IMR-90 (cell line): ENCODE measurements at regions not wholly inside any gene's neighbourhood (a gene's known extent, or its start where the extent isn't known, plus 50 kb on each side); places are given as distances from the start of the nearest gene placed in this dataset.
"Not testable (repeated sequence)": the region's sequence is repeated elsewhere in the genome, so short reads cannot be mapped to it uniquely, and the experiment has no call there.

Experiments used
- ATAC-seq: fragments of 200-7000 bp; cut with Tn5 transposase; 2 replicates; pipeline ENCODE4 v1.9.1; 2020; ENCODE audit warnings: low read depth, mild to moderate bottlenecking, moderate library complexity
- BruUV-seq: library from RNA; stranded (reverse); fragments of 400-500 nt; replicated peaks from 2 replicates; lab custom pipeline; 2021; lab: Mats Ljungman, UMichigan
- CTCF ChIA-PET: fragments of 300-600 bp; formaldehyde crosslinking; extraction: SDS; loops from one replicate; lab custom pipeline; 2021; ENCODE audit warnings: antibody characterized with exemption; lab: Yijun Ruan, JAX
- POLR2A ChIA-PET: fragments of 300-600 bp; sonication (Branson Sonifier 250); formaldehyde crosslinking; loops from one replicate; lab custom pipeline; 2022; ENCODE audit warnings: antibody characterized with exemption; ENCODE audit not compliant: unreplicated experiment; lab: Charles Lee
- DNase-seq: peaks from one replicate; pipeline ENCODE4 v3.0.0; 2013
- H2AFZ ChIP-seq: replicated peaks from 2 replicates; pipeline ENCODE3; 2013; ENCODE audit warnings: low read length, mild to moderate bottlenecking; ENCODE audit not compliant: poor library complexity
- H2AK5ac ChIP-seq: 2 replicates; pipeline ENCODE4 v1.6.1; 2013; ENCODE audit warnings: low read depth, low read length, inconsistent platforms
- H2AK9ac ChIP-seq: replicated peaks from 2 replicates; pipeline ENCODE3; 2013; ENCODE audit warnings: mild to moderate bottlenecking, low read depth, low read length, moderate library complexity; ENCODE audit not compliant: poor library complexity
- H2BK120ac ChIP-seq: 2 replicates; pipeline ENCODE4 v1.6.1; 2013; ENCODE audit warnings: low read depth, low read length, inconsistent platforms
- H2BK15ac ChIP-seq: 3 replicates; pipeline ENCODE4 v1.6.1; 2013; ENCODE audit warnings: low read depth, low read length, inconsistent platforms
- H2BK20ac ChIP-seq: 2 replicates; pipeline ENCODE4 v1.6.1; 2013; ENCODE audit warnings: low read depth, mild to moderate bottlenecking, inconsistent platforms, low read length, moderate library complexity
- H2BK5ac ChIP-seq: 2 replicates; pipeline ENCODE4 v1.6.1; 2013; ENCODE audit warnings: mild to moderate bottlenecking, low read depth, low read length, inconsistent platforms; ENCODE audit not compliant: poor library complexity, severe bottlenecking
- H3K14ac ChIP-seq: replicated peaks from 2 replicates; pipeline ENCODE4 v1.6.1; 2013; ENCODE audit warnings: low read depth, low read length, inconsistent platforms
- H3K18ac ChIP-seq: 2 replicates; pipeline ENCODE4 v1.6.1; 2013; ENCODE audit warnings: low read depth, low read length, control low read depth
- H3K23ac ChIP-seq: 2 replicates; pipeline ENCODE4 v1.6.1; 2013; ENCODE audit warnings: low read depth, low read length, inconsistent platforms
- H3K27ac ChIP-seq: 2 replicates; pipeline ENCODE4 v1.5.1; 2013; ENCODE audit warnings: mild to moderate bottlenecking, control low read depth, low read length; ENCODE audit not compliant: insufficient read depth
- H3K27me3 ChIP-seq: 2 replicates; pipeline ENCODE4 v1.6.1; 2013; ENCODE audit warnings: low read length; ENCODE audit not compliant: control insufficient read depth, insufficient read depth
- H3K36me3 ChIP-seq: 2 replicates; pipeline ENCODE4 v1.6.1; 2013; ENCODE audit warnings: low read length, mixed read lengths; ENCODE audit not compliant: control insufficient read depth, insufficient read depth
- H3K4ac ChIP-seq: 2 replicates; pipeline ENCODE4 v1.6.1; 2013; ENCODE audit warnings: low read depth, low read length, inconsistent platforms
- H3K4me1 ChIP-seq: 2 replicates; pipeline ENCODE4 v1.6.1; 2013; ENCODE audit warnings: low read length, mixed read lengths; ENCODE audit not compliant: control insufficient read depth, insufficient read depth
- H3K4me2 ChIP-seq: 2 replicates; pipeline ENCODE4 v1.6.1; 2013; ENCODE audit warnings: low read depth, mild to moderate bottlenecking, control low read depth, low read length, moderate library complexity
- H3K4me3 ChIP-seq: 2 replicates; pipeline ENCODE4 v1.5.1; 2013; ENCODE audit warnings: low read depth, mild to moderate bottlenecking, control low read depth, low read length, moderate library complexity; ENCODE audit not compliant: insufficient read depth
- H3K56ac ChIP-seq: 2 replicates; pipeline ENCODE4 v1.6.1; 2013; ENCODE audit warnings: low read length, inconsistent platforms; ENCODE audit not compliant: insufficient read depth; ENCODE audit errors: extremely low read depth
- H3K79me1 ChIP-seq, 2 experiments: 2 replicates each; pipeline ENCODE4 v1.6.1; 2013; ENCODE audit warnings: low read length in 2 of 2, inconsistent platforms in 1 of 2, low read depth in 1 of 2
- H3K9ac ChIP-seq: 2 replicates; pipeline ENCODE4 v1.6.1; 2013; ENCODE audit warnings: low read depth, low read length, control low read depth
- H3K9me1 ChIP-seq: 2 replicates; pipeline ENCODE4 v1.6.1; 2013; ENCODE audit warnings: low read length, inconsistent platforms; ENCODE audit not compliant: insufficient read depth
- H3K9me3 ChIP-seq: 2 replicates; pipeline ENCODE4 v1.6.1; 2013; ENCODE audit warnings: low read length; ENCODE audit not compliant: control insufficient read depth, insufficient read depth
- H4K20me1 ChIP-seq: 2 replicates; pipeline ENCODE4 v1.6.1; 2013; ENCODE audit warnings: low read length, inconsistent platforms; ENCODE audit not compliant: insufficient read depth
- H4K5ac ChIP-seq: 2 replicates; pipeline ENCODE4 v1.6.1; 2013; ENCODE audit warnings: mild to moderate bottlenecking, low read depth, low read length, control low read depth
- H4K8ac ChIP-seq, 2 experiments: 2 replicates each; pipeline ENCODE4 v1.6.1; 2013; ENCODE audit warnings: low read depth in 2 of 2, low read length in 2 of 2, control low read depth in 1 of 2, inconsistent platforms in 1 of 2
- H4K91ac ChIP-seq: 2 replicates; pipeline ENCODE4 v1.6.1; 2013; ENCODE audit warnings: low read depth, low read length, inconsistent platforms; ENCODE audit not compliant: insufficient read depth
- WGBS, 2 experiments: methylation state at CpG; one replicate each; pipeline versions ENCODE4 v1.1.5 to v1.1.7; 2013; ENCODE audit warnings: missing lambda C conversion rate in 2 of 2; ENCODE audit not compliant: insufficient read length in 1 of 2; ENCODE audit errors: extremely low coverage in 2 of 2; 5-methylcytosine and 5-hydroxymethylcytosine counted together
- dilution Hi-C: fragments of 300-500 bp; cut with HindIII; formaldehyde crosslinking; loops from one replicate; pipeline ENCODE4 v1.14.3; 2018; ENCODE audit warnings: low sequenced_read_pairs; ENCODE audit not compliant: unreplicated experiment
- in situ Hi-C: fragments of 300-500 bp; cut with MboI; formaldehyde crosslinking; loops from 3 replicates; pipeline ENCODE4 v1.14.3; 2019; ENCODE audit warnings: low sequenced_read_pairs, inconsistent platforms, mixed read lengths
- intact Hi-C: fragments of 100-400 bp; cut with micrococcal nuclease; formaldehyde crosslinking; loops from 2 replicates; pipeline ENCODE4 v1.10.0; 2022

- H4K5ac ChIP-seq, H3K27me3 ChIP-seq, H3K4ac ChIP-seq, H3K9ac ChIP-seq, ATAC-seq, H2BK5ac ChIP-seq, intact Hi-C loops, H3K9me1 ChIP-seq, H3K56ac ChIP-seq, H2BK20ac ChIP-seq, dilution Hi-C loops, DNase-seq, H3K36me3 ChIP-seq, H2BK15ac ChIP-seq, H3K27ac ChIP-seq, H2AK5ac ChIP-seq, H2AFZ ChIP-seq, POLR2A ChIA-PET, H3K14ac ChIP-seq, BruUV-seq, H3K18ac ChIP-seq, H3K79me1 ChIP-seq, H4K20me1 ChIP-seq, H4K8ac ChIP-seq, in situ Hi-C loops, H3K23ac ChIP-seq, H3K4me1 ChIP-seq, H2AK9ac ChIP-seq, H3K4me2 ChIP-seq, H3K9me3 ChIP-seq, H3K4me3 ChIP-seq, CTCF ChIA-PET, H4K91ac ChIP-seq, H2BK120ac ChIP-seq: not testable (repeated sequence)
- WGBS, 2 experiments: no CpG with 5 or more reads among the region's 57 CpGs
Measured at GRCh38 chr21:9813894-9814814, 707.2 kb upstream of the TPTE start.

DNA sequence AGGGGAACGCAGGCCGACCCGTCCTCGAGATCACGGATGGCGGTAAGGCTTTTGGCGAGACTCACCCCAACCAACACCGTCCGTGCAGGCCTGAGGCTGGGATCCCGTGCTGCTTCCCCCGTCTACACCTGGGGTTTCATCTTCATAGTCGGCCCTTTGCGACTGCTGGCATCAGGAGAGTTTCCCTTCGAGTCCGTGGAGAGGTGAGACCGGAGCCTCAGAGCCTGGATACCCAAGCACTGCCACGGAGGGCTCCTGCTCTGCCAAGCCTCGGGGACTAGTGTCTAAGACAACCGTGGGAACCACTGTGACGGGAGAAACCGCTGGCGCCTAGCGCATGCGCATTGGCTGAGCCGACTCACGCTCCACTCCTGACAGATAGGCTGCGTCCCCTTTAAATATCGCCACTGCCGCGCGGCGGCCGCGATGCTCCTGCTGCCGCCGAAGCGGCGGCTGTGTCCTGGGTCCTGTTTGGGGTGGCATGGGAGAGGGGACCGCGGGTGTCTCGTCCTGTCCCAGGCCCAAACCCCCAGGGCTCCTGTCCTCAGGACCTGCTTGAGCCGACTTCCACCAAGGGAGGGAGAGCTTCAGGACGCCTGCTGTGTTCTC lies 706.1 kb upstream of the TPTE start:
- H3K23ac ChIP-seq, H3K4me1 ChIP-seq, H2AK5ac ChIP-seq, ATAC-seq, intact Hi-C loops, H2AFZ ChIP-seq, DNase-seq, H4K8ac ChIP-seq, H4K5ac ChIP-seq, H2BK15ac ChIP-seq, H3K36me3 ChIP-seq, H3K14ac ChIP-seq, H4K91ac ChIP-seq, BruUV-seq, H2BK120ac ChIP-seq, H4K20me1 ChIP-seq, H3K79me1 ChIP-seq, POLR2A ChIA-PET, dilution Hi-C loops, H3K56ac ChIP-seq, H3K18ac ChIP-seq, H3K9me3 ChIP-seq, in situ Hi-C loops, H3K9ac ChIP-seq, H3K27ac ChIP-seq, H2AK9ac ChIP-seq, H2BK5ac ChIP-seq, H3K9me1 ChIP-seq, H2BK20ac ChIP-seq, H3K4me3 ChIP-seq, H3K27me3 ChIP-seq, H3K4me2 ChIP-seq, CTCF ChIA-PET, H3K4ac ChIP-seq: not testable (repeated sequence)
- WGBS, 2 experiments: no CpG with 5 or more reads among the region's 43 CpGs
